ENCODE measurements at regions not wholly inside any gene's neighbourhood (a gene's known extent, or its start where the extent isn't known, plus 50 kb on each side); places are given as distances from the start of the nearest gene placed in this dataset.

DNA sequence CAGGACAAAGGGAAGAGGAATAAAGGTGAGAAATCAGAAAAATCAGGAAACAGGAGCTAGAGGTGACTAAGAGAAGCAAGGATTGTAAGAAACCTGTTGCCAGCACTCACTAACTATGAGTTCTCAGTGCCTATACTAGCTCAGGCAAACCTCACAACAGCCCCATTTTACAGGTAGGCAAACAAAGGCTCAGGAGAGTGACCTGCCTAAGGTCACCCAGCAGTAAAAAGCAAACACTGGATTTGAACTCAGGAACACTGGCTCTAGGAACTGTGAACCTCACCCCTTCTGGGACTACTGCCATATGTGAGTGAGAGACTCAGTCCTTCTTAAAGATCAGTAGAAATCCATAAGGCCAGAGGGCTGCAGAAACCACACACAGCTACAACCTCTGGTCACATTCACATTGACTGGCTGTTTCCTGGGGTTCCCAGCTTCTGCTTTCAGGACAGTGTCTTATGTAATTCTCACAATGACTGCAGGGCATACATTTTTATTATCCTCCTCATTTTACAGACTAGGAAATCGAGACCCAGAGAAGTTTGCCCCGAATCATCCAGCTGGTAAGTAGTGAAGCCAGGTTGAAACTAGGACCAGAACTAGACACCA is 80.7 kb upstream of the MAFB start:
- no peaks in the 10 kb centered on the region for H4K20me1 ChIP-seq (ENCODE audit: insufficient read depth, low read length)
- no peak overlapping the region for H3K27ac ChIP-seq (ENCODE audit: low read length)
- no peaks in the 10 kb centered on the region for H3K36me3 ChIP-seq (replicated peaks; ENCODE audit: low read depth, low read length)
- H3K4me1 ChIP-seq (ENCODE audit: low read length) = peaks cover 9% of the 10 kb centered on the region
- no peaks in the 10 kb centered on the region for H3K27me3 ChIP-seq (ENCODE audit: low read depth, low read length)
- no peak for TF ChIP-seq EZH2phosphoT487 (IDR thresholded peaks at IDR 0.05; ENCODE audit: low read depth)
- TF ChIP-seq, protein P1, sequence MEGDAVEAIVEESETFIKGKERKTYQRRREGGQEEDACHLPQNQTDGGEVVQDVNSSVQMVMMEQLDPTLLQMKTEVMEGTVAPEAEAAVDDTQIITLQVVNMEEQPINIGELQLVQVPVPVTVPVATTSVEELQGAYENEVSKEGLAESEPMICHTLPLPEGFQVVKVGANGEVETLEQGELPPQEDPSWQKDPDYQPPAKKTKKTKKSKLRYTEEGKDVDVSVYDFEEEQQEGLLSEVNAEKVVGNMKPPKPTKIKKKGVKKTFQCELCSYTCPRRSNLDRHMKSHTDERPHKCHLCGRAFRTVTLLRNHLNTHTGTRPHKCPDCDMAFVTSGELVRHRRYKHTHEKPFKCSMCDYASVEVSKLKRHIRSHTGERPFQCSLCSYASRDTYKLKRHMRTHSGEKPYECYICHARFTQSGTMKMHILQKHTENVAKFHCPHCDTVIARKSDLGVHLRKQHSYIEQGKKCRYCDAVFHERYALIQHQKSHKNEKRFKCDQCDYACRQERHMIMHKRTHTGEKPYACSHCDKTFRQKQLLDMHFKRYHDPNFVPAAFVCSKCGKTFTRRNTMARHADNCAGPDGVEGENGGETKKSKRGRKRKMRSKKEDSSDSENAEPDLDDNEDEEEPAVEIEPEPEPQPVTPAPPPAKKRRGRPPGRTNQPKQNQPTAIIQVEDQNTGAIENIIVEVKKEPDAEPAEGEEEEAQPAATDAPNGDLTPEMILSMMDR (IDR thresholded peaks at IDR 0.05; ENCODE audit: low read depth, low read length) = no peak
- no peak overlapping the region for H3K4me3 ChIP-seq (ENCODE audit: low read length)
- no peaks in the 10 kb centered on the region for H3K79me2 ChIP-seq (ENCODE audit: low read length)
- H3K9ac ChIP-seq (ENCODE audit: low read length) = no peak overlapping the region
- H3K4me2 ChIP-seq (ENCODE audit: low read length) = no peak overlapping the region
- no peak overlapping the region for H2AFZ ChIP-seq (ENCODE audit: low read depth, low read length)
- H3K9me3 ChIP-seq (ENCODE audit: insufficient read depth, low read length) = no peaks in the 10 kb centered on the region

DNA sequence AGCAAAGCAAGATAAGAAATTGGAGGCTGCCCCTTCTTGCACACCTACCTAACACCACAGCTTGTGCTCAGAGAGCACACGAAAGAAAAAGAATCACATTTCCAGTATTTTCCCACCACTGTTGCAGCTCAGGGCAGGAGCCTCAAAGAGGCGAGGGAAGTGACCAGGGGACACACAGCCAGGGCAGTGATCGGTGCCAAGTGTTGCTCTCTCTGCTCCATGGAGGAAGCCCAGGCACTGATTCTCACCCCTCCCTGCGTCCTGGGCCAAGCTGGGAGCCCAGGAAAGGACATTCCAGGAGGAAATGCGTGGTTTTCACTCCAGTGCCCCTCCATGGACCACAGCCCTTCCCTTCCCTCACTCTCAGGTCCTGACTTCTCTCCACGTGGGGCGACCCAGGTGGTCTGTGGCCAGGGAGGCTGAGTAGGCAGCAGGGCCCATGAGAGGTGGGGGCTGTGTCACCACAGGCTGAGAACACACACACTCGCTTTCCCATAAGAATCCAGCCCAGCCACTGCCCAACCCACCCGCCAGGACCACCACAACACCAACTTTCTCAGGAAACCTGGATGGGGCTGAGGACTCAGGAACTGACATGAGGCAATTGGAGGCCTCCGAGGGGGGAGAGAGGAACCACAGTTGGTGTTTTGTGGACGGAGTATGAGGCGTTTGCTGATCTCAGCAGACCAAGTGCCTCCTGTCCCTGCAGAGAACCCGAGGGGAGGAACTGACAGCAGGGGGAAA is 81.7 kb upstream of the MAFB start:
- H2AFZ ChIP-seq (ENCODE audit: low read depth, low read length) = no peak overlapping the region
- H4K20me1 ChIP-seq (ENCODE audit: insufficient read depth, low read length) = no peaks in the 10 kb centered on the region
- no peak overlapping the region for H3K4me3 ChIP-seq (ENCODE audit: low read length)
- no peaks in the 10 kb centered on the region for H3K79me2 ChIP-seq (ENCODE audit: low read length)
- H3K4me2 ChIP-seq (ENCODE audit: low read length) = no peak overlapping the region
- H3K9me3 ChIP-seq (ENCODE audit: insufficient read depth, low read length) = no peaks in the 10 kb centered on the region
- peaks cover 9% of the 10 kb centered on the region for H3K4me1 ChIP-seq (ENCODE audit: low read length)
- no peak overlapping the region for H3K9ac ChIP-seq (ENCODE audit: low read length)
- H3K36me3 ChIP-seq (replicated peaks; ENCODE audit: low read depth, low read length) = no peaks in the 10 kb centered on the region
- H3K27me3 ChIP-seq (ENCODE audit: low read depth, low read length) = no peaks in the 10 kb centered on the region
- no peak overlapping the region for H3K27ac ChIP-seq (ENCODE audit: low read length)
- TF ChIP-seq, protein P1 (IDR thresholded peaks at IDR 0.05; ENCODE audit: low read depth, low read length) = no peak
- TF ChIP-seq EZH2phosphoT487 (IDR thresholded peaks at IDR 0.05; ENCODE audit: low read depth) = no peak

DNA sequence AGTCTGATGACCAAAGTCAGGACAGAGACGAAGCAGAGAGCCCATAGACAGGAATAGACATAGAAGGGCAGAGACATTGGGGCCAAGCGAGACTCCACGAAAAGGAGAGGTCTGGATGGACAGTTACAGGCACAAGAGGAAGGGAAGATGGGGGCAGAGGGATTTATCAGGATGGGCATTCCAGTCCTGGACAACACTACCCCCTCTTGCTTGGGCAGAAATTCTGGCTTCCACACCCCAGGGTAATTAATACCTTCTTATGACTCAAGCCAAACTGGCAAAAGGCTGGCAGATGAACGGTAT is 82.2 kb upstream of the MAFB start:
- Histone ChIP-seq H3K36me3 (replicated peaks; ENCODE audit: low read depth, low read length) (no peaks in the 10 kb centered on the region), H3K4me1 (ENCODE audit: low read length) (peaks cover 9% of the 10 kb centered on the region), H3K9ac (ENCODE audit: low read length) (no peak overlapping the region), H3K4me2 (ENCODE audit: low read length) (no peak overlapping the region), H2AFZ (ENCODE audit: low read depth, low read length) (no peak overlapping the region), H3K9me3 (ENCODE audit: insufficient read depth, low read length) (no peaks in the 10 kb centered on the region), H3K79me2 (ENCODE audit: low read length) (no peaks in the 10 kb centered on the region), H4K20me1 (ENCODE audit: insufficient read depth, low read length) (no peaks in the 10 kb centered on the region), H3K4me3 (ENCODE audit: low read length) (no peak overlapping the region), H3K27me3 (ENCODE audit: low read depth, low read length) (no peaks in the 10 kb centered on the region), H3K27ac (ENCODE audit: low read length) (no peak overlapping the region)
- TF ChIP-seq EZH2phosphoT487 (IDR thresholded peaks at IDR 0.05; ENCODE audit: low read depth) = no peak
- TF ChIP-seq, protein P1 (IDR thresholded peaks at IDR 0.05; ENCODE audit: low read depth, low read length) = no peak

DNA sequence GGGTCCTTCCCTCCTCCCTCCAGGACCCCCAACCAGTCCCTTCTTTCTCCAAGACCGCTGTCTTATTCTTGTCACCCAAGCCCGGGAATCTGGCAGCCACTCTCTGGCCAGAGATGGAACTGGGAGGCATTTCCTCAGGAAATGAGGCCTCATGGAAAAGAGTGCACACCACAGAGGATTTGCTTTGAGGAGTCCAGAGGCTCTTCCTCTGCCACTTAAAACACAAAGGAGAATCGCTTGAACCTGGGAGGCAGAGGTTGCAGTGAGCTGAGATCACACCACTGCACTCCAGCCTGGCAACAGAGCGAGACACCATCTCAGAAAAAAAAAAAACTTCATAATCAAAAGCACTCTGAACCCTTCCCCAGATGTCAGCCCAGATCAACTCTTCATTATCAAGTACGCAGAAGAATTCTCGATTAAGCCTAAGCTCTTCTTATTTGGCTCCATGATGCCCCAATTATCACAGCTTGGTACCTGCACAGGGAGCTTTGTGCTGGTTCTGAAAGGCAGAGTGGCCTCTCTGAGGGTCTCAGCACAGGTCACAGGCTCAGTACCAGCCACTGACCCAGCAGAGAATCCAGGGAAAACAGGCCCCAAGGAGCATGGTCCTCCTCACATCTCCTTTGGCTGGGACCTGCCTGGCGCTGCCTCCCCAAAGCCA is 82.9 kb upstream of the MAFB start:
- TF ChIP-seq, protein P1 (IDR thresholded peaks at IDR 0.05; ENCODE audit: low read depth, low read length) = no peak
- no peak for TF ChIP-seq EZH2phosphoT487 (IDR thresholded peaks at IDR 0.05; ENCODE audit: low read depth)

More for the DNA sequence above, 82.9 kb upstream of the MAFB start:
- Histone ChIP-seq H3K4me1 (ENCODE audit: low read length) (peaks cover 9% of the 10 kb centered on the region), H3K79me2 (ENCODE audit: low read length) (no peaks in the 10 kb centered on the region), H3K36me3 (replicated peaks; ENCODE audit: low read depth, low read length) (no peaks in the 10 kb centered on the region), H3K4me3 (ENCODE audit: low read length) (no peak overlapping the region), H3K9me3 (ENCODE audit: insufficient read depth, low read length) (no peaks in the 10 kb centered on the region), H3K27ac (ENCODE audit: low read length) (no peak overlapping the region), H4K20me1 (ENCODE audit: insufficient read depth, low read length) (no peaks in the 10 kb centered on the region), H2AFZ (ENCODE audit: low read depth, low read length) (no peak overlapping the region), H3K4me2 (ENCODE audit: low read length) (no peak overlapping the region), H3K9ac (ENCODE audit: low read length) (no peak overlapping the region), H3K27me3 (ENCODE audit: low read depth, low read length) (no peaks in the 10 kb centered on the region)

Measured in OCI-LY3 (cell line).